GM12878 (cell line): ENCODE measurements at regions not wholly inside any gene's neighbourhood (a gene's known extent, or its start where the extent isn't known, plus 50 kb on each side); places are given as distances from the start of the nearest gene placed in this dataset.

Experiments used
- CBX3 ChIP-seq: fragments of 200-600 bp; sonication (generic); IDR thresholded peaks from 2 replicates; pipeline ENCODE4 v1.6.1; 2016; ENCODE audit warnings: low read depth, borderline replicate concordance
- EZH2 ChIP-seq: IDR thresholded peaks from 2 replicates; pipeline ENCODE4 v1.6.1; 2012; ENCODE audit warnings: low read depth, mild to moderate bottlenecking, control low read depth, inconsistent platforms, low read length, borderline replicate concordance; ENCODE audit not compliant: control insufficient read depth
- HDGF ChIP-seq: fragments of 450-650 bp; IDR thresholded peaks from 2 replicates; pipeline ENCODE4 v1.6.1; 2016; ENCODE audit warnings: antibody characterized with exemption
- SMARCA5 ChIP-seq: fragments of 450-650 bp; IDR thresholded peaks from 2 replicates; pipeline ENCODE4 v1.6.1; 2017; ENCODE audit warnings: mild to moderate bottlenecking

DNA sequence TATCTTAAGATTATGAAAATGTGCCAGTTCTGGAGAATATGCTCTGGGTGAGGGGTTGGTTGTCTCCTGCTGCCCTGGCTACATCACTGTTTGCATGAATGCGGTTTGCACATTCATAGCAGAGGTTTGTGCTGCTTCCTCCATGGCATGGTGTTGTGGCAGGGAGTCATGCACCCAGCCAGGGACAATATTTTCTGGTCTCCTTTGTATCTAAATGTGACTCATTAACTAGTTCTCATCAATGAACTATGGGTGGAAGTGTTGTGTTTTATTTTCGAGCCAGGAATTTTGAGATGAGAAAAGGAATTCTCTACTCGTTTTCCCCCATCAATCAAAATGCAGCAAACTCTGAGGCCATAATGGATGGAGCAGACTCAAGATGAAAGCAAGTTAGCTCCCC is 527.3 kb downstream of the SNAPC1 start:
- TF ChIP-seq HDGF (no peak), CBX3 (no peak), EZH2 (no peak), SMARCA5 (no peak)
